CD14-positive monocyte (primary cell): ENCODE measurements at regions not wholly inside any gene's neighbourhood (a gene's known extent, or its start where the extent isn't known, plus 50 kb on each side); places are given as distances from the start of the nearest gene placed in this dataset.

Experiments used
- DNase-seq, 3 donors: peaks; one replicate each; pipeline ENCODE4 v3.0.0-alpha.2; 2011 to 2022
- H2AFZ ChIP-seq: 2 replicates; pipeline ENCODE4 v1.6.0; 2012; ENCODE audit warnings: mild to moderate bottlenecking, low read depth, low read length, inconsistent platforms; ENCODE audit not compliant: insufficient read depth, poor library complexity, severe bottlenecking
- H3K27ac ChIP-seq, 2 donors: 1 replicate in 1 of 2; 2 replicates in 1 of 2; pipeline ENCODE4 v1.5.1; 2012 to 2013; ENCODE audit warnings: low read length in 2 of 2, control low read depth in 1 of 2, inconsistent platforms in 1 of 2, low read depth in 1 of 2, mild to moderate bottlenecking in 1 of 2
- H3K27me3 ChIP-seq, 2 donors: one replicate each; pipeline versions ENCODE4 v1.6.0 to v1.6.1; 2011 to 2013; ENCODE audit warnings: low read length in 2 of 2; ENCODE audit not compliant: control insufficient read depth in 2 of 2, insufficient read depth in 2 of 2
- H3K36me3 ChIP-seq, 2 donors: replicated peaks in 1 of 2; 1 replicate in 1 of 2; 2 replicates in 1 of 2; pipeline versions ENCODE4 v1.5.1 to v1.6.1; 2012 to 2013; ENCODE audit warnings: low read length in 2 of 2, control low read depth in 1 of 2, inconsistent platforms in 1 of 2, mild to moderate bottlenecking in 1 of 2; ENCODE audit not compliant: insufficient read depth in 2 of 2, control insufficient read depth in 1 of 2
- H3K4me1 ChIP-seq, 2 donors: 1 replicate in 1 of 2; 2 replicates in 1 of 2; pipeline versions ENCODE4 v1.5.1 to v1.6.1; 2012 to 2013; ENCODE audit warnings: low read length in 2 of 2, control low read depth in 1 of 2, inconsistent platforms in 1 of 2, mild to moderate bottlenecking in 1 of 2, moderate library complexity in 1 of 2; ENCODE audit not compliant: insufficient read depth in 2 of 2, control insufficient read depth in 1 of 2
- H3K4me2 ChIP-seq: replicated peaks from 2 replicates; pipeline ENCODE3; 2012; ENCODE audit warnings: low read length, moderate library complexity, mild to moderate bottlenecking; ENCODE audit not compliant: poor library complexity, severe bottlenecking; ENCODE audit errors: extremely low read depth
- H3K4me3 ChIP-seq, 3 experiments: fragments of 200-600 bp in 1 of 3; sonication (generic) in 1 of 3; replicated peaks in 1 of 3; 1 replicate in 2 of 3; 2 replicates in 1 of 3; pipeline ENCODE4 v1.5.1; 2011 to 2013; ENCODE audit warnings: low read length in 3 of 3, mild to moderate bottlenecking in 3 of 3, control low read depth in 2 of 3, low read depth in 2 of 3, inconsistent platforms in 1 of 3, moderate library complexity in 1 of 3
- H3K79me2 ChIP-seq: 2 replicates; pipeline ENCODE4 v1.6.0; 2012; ENCODE audit warnings: mild to moderate bottlenecking, control low read depth, inconsistent platforms, low read length, moderate library complexity; ENCODE audit not compliant: insufficient read depth
- H3K9ac ChIP-seq: 2 replicates; pipeline ENCODE4 v1.6.0; 2017; ENCODE audit warnings: low read length, mild to moderate bottlenecking; ENCODE audit not compliant: insufficient read depth, poor library complexity, severe bottlenecking
- H3K9me3 ChIP-seq, 2 donors: replicated peaks in 1 of 2; 1 replicate in 1 of 2; 2 replicates in 1 of 2; pipeline versions ENCODE4 v1.5.1 to v1.6.1; 2012 to 2013; ENCODE audit warnings: low read length in 2 of 2, control low read depth in 1 of 2; ENCODE audit not compliant: control insufficient read depth in 1 of 2, insufficient read depth in 1 of 2
- H4K20me1 ChIP-seq: 2 replicates; pipeline ENCODE4 v1.6.0; 2012; ENCODE audit warnings: mild to moderate bottlenecking, low read length, control low read depth, moderate library complexity; ENCODE audit not compliant: insufficient read depth
- H3K27ac Mint-ChIP-seq, 7 donors: one replicate each; pipeline ENCODE4 v1.8.0; 2020; ENCODE audit warnings: mild to moderate bottlenecking in 7 of 7, mixed read lengths in 7 of 7, moderate library complexity in 6 of 7, inconsistent platforms in 2 of 7
- H3K27me3 Mint-ChIP-seq, 3 donors: one replicate each; pipeline ENCODE4 v1.8.0; 2021 to 2022; ENCODE audit warnings: low read depth in 3 of 3, mild to moderate bottlenecking in 3 of 3, mixed read lengths in 3 of 3, moderate library complexity in 3 of 3, inconsistent platforms in 1 of 3
- H3K36me3 Mint-ChIP-seq, 2 donors: one replicate each; pipeline ENCODE4 v1.8.0; 2020; ENCODE audit warnings: mixed read lengths in 2 of 2, inconsistent platforms in 1 of 2, mild to moderate bottlenecking in 1 of 2
- H3K4me1 Mint-ChIP-seq: one replicate; pipeline ENCODE4 v1.8.0; 2020; ENCODE audit warnings: mild to moderate bottlenecking, mixed read lengths
- H3K4me3 Mint-ChIP-seq, 2 donors: one replicate each; pipeline ENCODE4 v1.8.0; 2020; ENCODE audit warnings: mild to moderate bottlenecking in 2 of 2, mixed read lengths in 2 of 2, moderate library complexity in 1 of 2
- H3K9me3 Mint-ChIP-seq, 7 donors: one replicate each; pipeline ENCODE4 v1.8.0; 2020 to 2022; ENCODE audit warnings: mixed read lengths in 7 of 7, mild to moderate bottlenecking in 6 of 7, moderate library complexity in 6 of 7, inconsistent platforms in 2 of 7
- WGBS: methylation state at CpG from one replicate; pipeline ENCODE4 v1.1.5; 2013; ENCODE audit warnings: missing lambda C conversion rate; ENCODE audit not compliant: insufficient coverage; 5-methylcytosine and 5-hydroxymethylcytosine counted together
- intact Hi-C, 2 donors: fragments of 100-400 bp; cut with micrococcal nuclease; formaldehyde crosslinking; loops; one replicate each; pipeline versions ENCODE4 v1.15.0 to v1.15.1; 2023
- TF ChIP-seq, protein P1 (sequence below): fragments of 200-600 bp; IDR thresholded peaks from one replicate; pipeline ENCODE4 v1.8.0; 2022; ENCODE audit warnings: antibody characterized with exemption, mild to moderate bottlenecking

DNA sequence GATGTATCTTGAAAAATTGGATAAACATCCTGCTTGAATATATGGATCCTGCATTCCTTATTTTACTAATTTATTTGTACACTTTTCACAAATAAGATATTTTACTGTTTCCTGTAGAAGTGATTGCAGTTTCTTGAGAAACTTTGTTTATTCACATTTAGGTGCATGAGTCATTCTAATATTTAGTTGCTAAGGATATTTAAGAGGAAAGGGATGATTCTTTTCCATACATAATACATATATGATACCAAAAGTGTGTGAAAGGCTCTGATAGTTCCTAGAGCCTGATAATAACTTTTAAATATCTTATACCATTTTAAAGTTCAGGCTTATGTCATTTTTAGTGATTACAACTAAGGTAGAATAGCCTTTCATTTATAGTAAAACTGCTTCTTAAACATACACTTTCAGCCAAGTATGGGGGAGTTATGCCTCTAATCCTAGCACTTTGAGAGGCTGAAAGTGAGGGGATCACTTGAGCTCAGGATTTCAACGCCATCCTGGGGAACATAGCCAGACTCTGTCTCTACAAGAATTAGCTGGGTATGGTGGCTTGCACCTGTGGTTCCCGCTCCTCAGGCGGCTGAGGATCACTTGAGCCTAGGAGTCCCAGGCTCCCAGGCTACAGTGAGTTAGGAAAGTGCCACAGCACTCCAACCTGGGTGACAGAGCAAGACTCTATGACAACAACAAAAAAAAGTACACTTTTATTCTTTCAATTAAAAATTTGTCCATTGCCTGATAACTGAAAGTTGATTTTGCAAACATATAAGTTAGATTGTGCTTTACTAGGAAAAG, 262.6 kb upstream of the LRIG3 start:
- H3K79me2 ChIP-seq = no peaks in the 10 kb centered on the region
- intact Hi-C loops = no loop called here
- TF ChIP-seq, protein P1, sequence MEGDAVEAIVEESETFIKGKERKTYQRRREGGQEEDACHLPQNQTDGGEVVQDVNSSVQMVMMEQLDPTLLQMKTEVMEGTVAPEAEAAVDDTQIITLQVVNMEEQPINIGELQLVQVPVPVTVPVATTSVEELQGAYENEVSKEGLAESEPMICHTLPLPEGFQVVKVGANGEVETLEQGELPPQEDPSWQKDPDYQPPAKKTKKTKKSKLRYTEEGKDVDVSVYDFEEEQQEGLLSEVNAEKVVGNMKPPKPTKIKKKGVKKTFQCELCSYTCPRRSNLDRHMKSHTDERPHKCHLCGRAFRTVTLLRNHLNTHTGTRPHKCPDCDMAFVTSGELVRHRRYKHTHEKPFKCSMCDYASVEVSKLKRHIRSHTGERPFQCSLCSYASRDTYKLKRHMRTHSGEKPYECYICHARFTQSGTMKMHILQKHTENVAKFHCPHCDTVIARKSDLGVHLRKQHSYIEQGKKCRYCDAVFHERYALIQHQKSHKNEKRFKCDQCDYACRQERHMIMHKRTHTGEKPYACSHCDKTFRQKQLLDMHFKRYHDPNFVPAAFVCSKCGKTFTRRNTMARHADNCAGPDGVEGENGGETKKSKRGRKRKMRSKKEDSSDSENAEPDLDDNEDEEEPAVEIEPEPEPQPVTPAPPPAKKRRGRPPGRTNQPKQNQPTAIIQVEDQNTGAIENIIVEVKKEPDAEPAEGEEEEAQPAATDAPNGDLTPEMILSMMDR = no peak
- H3K9ac ChIP-seq = no peak overlapping the region
- Mint-ChIP-seq H3K4me3 (no peak overlapping the region), H3K4me1 (peaks cover 5% of the 10 kb centered on the region), H3K36me3 (no peaks in the 10 kb centered on the region), H3K27ac (no peak overlapping the region), H3K27me3 (peaks cover 0 to 3% (median 0%) of the 10 kb centered on the region in 3 donors), H3K9me3 (peaks cover 0 to 3% (median 0%) of the 10 kb centered on the region in 7 donors)
- H3K36me3 ChIP-seq = no peaks in the 10 kb centered on the region
- 87% methylated on average over 3 of the region's 3 CpGs for WGBS
- H4K20me1 ChIP-seq = no peaks in the 10 kb centered on the region
- no peak for DNase-seq
- no peaks in the 10 kb centered on the region for H3K9me3 ChIP-seq
- no peak overlapping the region for H3K27ac ChIP-seq
- no peaks in the 10 kb centered on the region for H3K4me1 ChIP-seq
- H3K4me3 ChIP-seq = no peak overlapping the region
- no peak overlapping the region for H2AFZ ChIP-seq
- H3K4me2 ChIP-seq = no peak overlapping the region
- no peaks in the 10 kb centered on the region for H3K27me3 ChIP-seq

DNA sequence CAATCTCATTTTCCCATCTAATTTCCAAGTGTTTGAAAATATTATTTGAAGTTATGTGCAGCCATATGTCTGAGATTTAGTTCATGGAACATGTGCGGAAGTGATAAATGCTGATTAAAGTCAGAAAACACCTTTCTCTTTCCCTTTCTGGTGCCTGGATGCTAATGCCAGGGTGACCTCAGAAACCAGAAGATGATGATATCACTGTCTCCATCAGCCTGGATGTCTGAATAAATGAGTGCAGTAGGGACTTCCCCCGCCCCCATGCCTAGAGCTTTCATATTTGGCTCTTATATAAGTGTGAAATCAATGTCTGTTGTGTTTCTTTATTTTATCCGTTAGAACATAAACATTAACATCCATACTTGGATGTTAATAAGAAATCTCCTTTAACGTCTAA, 261.9 kb upstream of the LRIG3 start:
- H3K27ac ChIP-seq = no peak overlapping the region
- H3K4me2 ChIP-seq = no peak overlapping the region
- no peaks in the 10 kb centered on the region for H3K27me3 ChIP-seq
- Mint-ChIP-seq H3K4me3 (no peak overlapping the region), H3K27ac (no peak overlapping the region), H3K9me3 (peaks cover 0 to 3% (median 0%) of the 10 kb centered on the region in 7 donors), H3K27me3 (peaks cover 0 to 3% (median 0%) of the 10 kb centered on the region in 3 donors), H3K36me3 (no peaks in the 10 kb centered on the region), H3K4me1 (peaks cover 5% of the 10 kb centered on the region)
- TF ChIP-seq, protein P1 = no peak
- no peaks in the 10 kb centered on the region for H4K20me1 ChIP-seq
- H3K9ac ChIP-seq = no peak overlapping the region
- H3K4me1 ChIP-seq = no peaks in the 10 kb centered on the region
- peaks cover 0 to 3% of the 10 kb centered on the region in 2 donors for H3K9me3 ChIP-seq
- no peaks in the 10 kb centered on the region for H3K79me2 ChIP-seq
- no peak for DNase-seq
- H3K36me3 ChIP-seq = no peaks in the 10 kb centered on the region
- no CpG with 5 or more reads among the region's 4 CpGs for WGBS
- intact Hi-C loops = no loop called here
- H2AFZ ChIP-seq = no peak overlapping the region
- no peak overlapping the region for H3K4me3 ChIP-seq
